MM.1S (cell line): ENCODE measurements at regions not wholly inside any gene's neighbourhood (a gene's known extent, or its start where the extent isn't known, plus 50 kb on each side); places are given as distances from the start of the nearest gene placed in this dataset.
"Not testable (repeated sequence)": the region's sequence is repeated elsewhere in the genome, so short reads cannot be mapped to it uniquely, and the experiment has no call there.

Experiments used
- DNase-seq: peaks from one replicate; pipeline ENCODE4 v3.0.0-alpha.2; 2015
- H2AFZ ChIP-seq: fragments of 300-600 bp; sonication (generic); 2 replicates; pipeline ENCODE4 v1.6.0; 2016; ENCODE audit warnings: antibody characterized with exemption, low read length
- H3F3A ChIP-seq: fragments of 300-600 bp; sonication (generic); 2 replicates; pipeline ENCODE4 v1.6.1; 2016; ENCODE audit warnings: mild to moderate bottlenecking, antibody characterized with exemption, low read length, moderate library complexity, mixed read lengths; ENCODE audit not compliant: insufficient read depth
- H3K27ac ChIP-seq: fragments of 300-600 bp; sonication (generic); 2 replicates; pipeline ENCODE4 v1.5.1; 2016; ENCODE audit warnings: mild to moderate bottlenecking, low read length
- H3K27me3 ChIP-seq: fragments of 300-600 bp; sonication (generic); replicated peaks from 2 replicates; pipeline ENCODE4 v1.6.0; 2016; ENCODE audit warnings: low read length; ENCODE audit not compliant: insufficient read depth
- H3K36me3 ChIP-seq: fragments of 300-600 bp; sonication (generic); replicated peaks from 2 replicates; pipeline ENCODE4 v1.6.1; 2016; ENCODE audit warnings: mild to moderate bottlenecking, low read length, mixed read lengths; ENCODE audit not compliant: insufficient read depth
- H3K4me1 ChIP-seq: fragments of 300-600 bp; sonication (generic); 2 replicates; pipeline ENCODE4 v1.6.1; 2016; ENCODE audit warnings: low read length, mixed read lengths
- H3K4me2 ChIP-seq: fragments of 300-600 bp; sonication (generic); 2 replicates; pipeline ENCODE4 v1.6.0; 2016; ENCODE audit warnings: low read depth, low read length
- H3K4me3 ChIP-seq: fragments of 300-600 bp; sonication (generic); 2 replicates; pipeline ENCODE4 v1.5.1; 2016; ENCODE audit warnings: low read length, mixed read lengths
- H3K79me2 ChIP-seq: fragments of 300-600 bp; sonication (generic); 2 replicates; pipeline ENCODE4 v1.6.1; 2016; ENCODE audit warnings: mixed run types, low read length, mixed read lengths
- H3K9ac ChIP-seq: fragments of 300-600 bp; sonication (generic); 2 replicates; pipeline ENCODE4 v1.6.1; 2016; ENCODE audit warnings: low read length, mixed read lengths
- H3K9me2 ChIP-seq: fragments of 300-600 bp; sonication (generic); replicated peaks from 2 replicates; pipeline ENCODE4 v1.6.1; 2016; ENCODE audit warnings: mild to moderate bottlenecking, low read length, mixed read lengths; ENCODE audit not compliant: insufficient read depth
- H3K9me3 ChIP-seq: fragments of 300-600 bp; sonication (generic); replicated peaks from 2 replicates; pipeline ENCODE4 v1.6.1; 2016; ENCODE audit warnings: mild to moderate bottlenecking, low read length, mixed read lengths; ENCODE audit not compliant: insufficient read depth
- H4K20me1 ChIP-seq: fragments of 300-600 bp; sonication (generic); 2 replicates; pipeline ENCODE4 v1.6.1; 2016; ENCODE audit warnings: mild to moderate bottlenecking, low read length, moderate library complexity, mixed read lengths; ENCODE audit not compliant: insufficient read depth
- EZH2 ChIP-seq: fragments of 300-600 bp; sonication (generic); optimal IDR thresholded peaks from 2 replicates; pipeline ENCODE3; 2017; ENCODE audit warnings: low read depth, mild to moderate bottlenecking, antibody characterized with exemption, low read length, mixed read lengths
- EZH2phosphoT487 ChIP-seq: fragments of 300-600 bp; sonication (generic); IDR thresholded peaks from 2 replicates; pipeline ENCODE4 v1.6.1; 2018; ENCODE audit warnings: antibody characterized with exemption, low read length
- TF ChIP-seq, protein P1 (sequence below): fragments of 300-600 bp; sonication (generic); IDR thresholded peaks from 2 replicates; pipeline ENCODE4 v1.5.1; 2016; ENCODE audit warnings: antibody characterized with exemption, low read length, mixed read lengths

GRCh38 chr9:135410831-135411473 is 68.6 kb upstream of the PPP1R26 start:
- H4K20me1 ChIP-seq: no peaks in the 10 kb centered on the region
- no peak overlapping the region for H3K9ac ChIP-seq
- H3K36me3 ChIP-seq: no peaks in the 10 kb centered on the region
- TF ChIP-seq, protein P1, sequence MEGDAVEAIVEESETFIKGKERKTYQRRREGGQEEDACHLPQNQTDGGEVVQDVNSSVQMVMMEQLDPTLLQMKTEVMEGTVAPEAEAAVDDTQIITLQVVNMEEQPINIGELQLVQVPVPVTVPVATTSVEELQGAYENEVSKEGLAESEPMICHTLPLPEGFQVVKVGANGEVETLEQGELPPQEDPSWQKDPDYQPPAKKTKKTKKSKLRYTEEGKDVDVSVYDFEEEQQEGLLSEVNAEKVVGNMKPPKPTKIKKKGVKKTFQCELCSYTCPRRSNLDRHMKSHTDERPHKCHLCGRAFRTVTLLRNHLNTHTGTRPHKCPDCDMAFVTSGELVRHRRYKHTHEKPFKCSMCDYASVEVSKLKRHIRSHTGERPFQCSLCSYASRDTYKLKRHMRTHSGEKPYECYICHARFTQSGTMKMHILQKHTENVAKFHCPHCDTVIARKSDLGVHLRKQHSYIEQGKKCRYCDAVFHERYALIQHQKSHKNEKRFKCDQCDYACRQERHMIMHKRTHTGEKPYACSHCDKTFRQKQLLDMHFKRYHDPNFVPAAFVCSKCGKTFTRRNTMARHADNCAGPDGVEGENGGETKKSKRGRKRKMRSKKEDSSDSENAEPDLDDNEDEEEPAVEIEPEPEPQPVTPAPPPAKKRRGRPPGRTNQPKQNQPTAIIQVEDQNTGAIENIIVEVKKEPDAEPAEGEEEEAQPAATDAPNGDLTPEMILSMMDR: 0 out of 2 replicates have a peak, but pooled peaks have one; percentile 6
- no peak for TF ChIP-seq EZH2
- H3K27me3 ChIP-seq: peaks cover 83% of the 10 kb centered on the region
- H3F3A ChIP-seq: no peaks in the 10 kb centered on the region
- H3K9me2 ChIP-seq: no peaks in the 10 kb centered on the region
- DNase-seq: no peak
- H3K4me2 ChIP-seq: no peak overlapping the region
- H3K4me3 ChIP-seq: no peak overlapping the region
- no peak overlapping the region for H2AFZ ChIP-seq
- H3K4me1 ChIP-seq: no peaks in the 10 kb centered on the region
- H3K79me2 ChIP-seq: no peaks in the 10 kb centered on the region
- H3K27ac ChIP-seq: no peak overlapping the region
- no peaks in the 10 kb centered on the region for H3K9me3 ChIP-seq

DNA sequence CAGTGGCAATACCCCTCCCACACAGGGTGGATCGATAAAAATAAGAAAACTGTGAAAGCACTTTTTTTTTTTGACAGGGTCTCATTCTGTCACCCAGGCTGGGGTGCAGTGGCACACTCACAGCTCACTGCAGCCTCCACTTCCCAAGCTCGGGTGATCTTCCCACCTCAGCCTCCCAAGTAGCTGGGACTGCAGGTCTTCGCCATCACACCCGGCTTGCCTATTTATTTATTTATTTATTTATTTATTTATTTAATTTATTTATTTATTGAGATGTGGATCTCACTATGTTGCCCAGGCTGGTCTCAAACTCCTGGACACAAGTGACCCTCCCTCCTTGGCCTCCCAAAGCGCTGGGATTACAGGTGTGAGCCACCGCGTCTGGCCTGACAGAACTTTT is 68.0 kb upstream of the PPP1R26 start:
- peaks cover 83% of the 10 kb centered on the region for H3K27me3 ChIP-seq
- not testable (repeated sequence) for H3K4me2 ChIP-seq, H3K27ac ChIP-seq, H3F3A ChIP-seq, DNase-seq, H4K20me1 ChIP-seq, H3K9ac ChIP-seq, H2AFZ ChIP-seq, H3K79me2 ChIP-seq, H3K4me3 ChIP-seq, H3K9me3 ChIP-seq, H3K9me2 ChIP-seq, H3K4me1 ChIP-seq, H3K36me3 ChIP-seq

- not testable (repeated sequence) for H3K27ac ChIP-seq, H3K9me3 ChIP-seq, H3K4me3 ChIP-seq, H3F3A ChIP-seq, H4K20me1 ChIP-seq, H3K4me2 ChIP-seq, H3K4me1 ChIP-seq, H3K9ac ChIP-seq, H3K36me3 ChIP-seq, H2AFZ ChIP-seq, H3K9me2 ChIP-seq, H3K79me2 ChIP-seq
- peak; percentile 56 for DNase-seq
- TF ChIP-seq, protein P1: peak; percentile 96
- peaks cover 83% of the 10 kb centered on the region for H3K27me3 ChIP-seq
Measured at GRCh38 chr9:135412315-135413085, 67.1 kb upstream of the PPP1R26 start.

GRCh38 chr9:135413086-135413375 is 66.6 kb upstream of the PPP1R26 start:
- DNase-seq: no peak
- H3K4me1 ChIP-seq: no peaks in the 10 kb centered on the region
- no peak overlapping the region for H3K9ac ChIP-seq
- H3F3A ChIP-seq: no peaks in the 10 kb centered on the region
- H4K20me1 ChIP-seq: no peaks in the 10 kb centered on the region
- no peaks in the 10 kb centered on the region for H3K9me3 ChIP-seq
- peaks cover 83% of the 10 kb centered on the region for H3K27me3 ChIP-seq
- no peaks in the 10 kb centered on the region for H3K79me2 ChIP-seq
- no peaks in the 10 kb centered on the region for H3K36me3 ChIP-seq
- H2AFZ ChIP-seq: no peak overlapping the region
- H3K27ac ChIP-seq: no peak overlapping the region
- H3K9me2 ChIP-seq: no peaks in the 10 kb centered on the region
- TF ChIP-seq EZH2phosphoT487: no peak
- TF ChIP-seq, protein P1: no peak
- no peak for TF ChIP-seq EZH2
- no peak overlapping the region for H3K4me3 ChIP-seq
- H3K4me2 ChIP-seq: no peak overlapping the region
